ENCODE measurements at regions not wholly inside any gene's neighbourhood (a gene's known extent, or its start where the extent isn't known, plus 50 kb on each side); places are given as distances from the start of the nearest gene placed in this dataset.

- 47% methylated on average over 1 of the region's 1 CpG for WGBS (ENCODE audit: low lambda C conversion rate)
- Histone ChIP-seq H3K9me3 (no peaks in the 10 kb centered on the region), H3K36me3 (replicated peaks in 1 of 2; ENCODE audit: control insufficient read depth in 1 of 2, insufficient read depth in 2 of 2, low read length in 1 of 2) (no peaks in the 10 kb centered on the region), H2AFZ (ENCODE audit: low read depth) (no peak overlapping the region), H3F3A (replicated peaks; ENCODE audit: insufficient read depth) (no peaks in the 10 kb centered on the region), H3K9ac (no peak overlapping the region), H3K79me2 (ENCODE audit: insufficient read depth) (no peaks in the 10 kb centered on the region), H4K20me1 (ENCODE audit: insufficient read depth) (no peaks in the 10 kb centered on the region), H3K4me2 (no peak overlapping the region), H3K27ac (ENCODE audit: low read depth in 2 of 2, low read length in 1 of 2) (no peak overlapping the region), H3K9me2 (no peaks in the 10 kb centered on the region), H3K4me3 (ENCODE audit: low read depth in 2 of 2, low read length in 1 of 2) (no peak overlapping the region), H3K27me3 (ENCODE audit: insufficient read depth) (no peaks in the 10 kb centered on the region), H3K4me1 (ENCODE audit: control insufficient read depth in 1 of 2, insufficient read depth in 2 of 2, low read depth in 1 of 2, low read length in 1 of 2) (no peaks in the 10 kb centered on the region; a peak in 1 of 4 replicates)
- ChIA-PET POLR2A (no interaction called here), CTCF (no interaction called here)
- DNase-seq = no peak
- TF ChIP-seq RXRA (IDR thresholded peaks at IDR 0.05; ENCODE audit: borderline replicate concordance, low read depth) (no peak), POLR2AphosphoS5 (IDR thresholded peaks at IDR 0.05; ENCODE audit: low read depth, low read length) (no peak), EZH2phosphoT487 (IDR thresholded peaks at IDR 0.05; ENCODE audit: borderline replicate concordance, low read depth) (no peak), ELF1 (IDR thresholded peaks at IDR 0.05) (no peak), MEF2A (IDR thresholded peaks at IDR 0.05; ENCODE audit: borderline replicate concordance, low read depth) (no peak), EP300 (IDR thresholded peaks at IDR 0.05; ENCODE audit: borderline replicate concordance in 1 of 2, low read depth in 1 of 2, low read length in 1 of 2) (no peak), YY1 (IDR thresholded peaks at IDR 0.05; ENCODE audit: low read depth) (no peak), USF1 (IDR thresholded peaks at IDR 0.05; ENCODE audit: borderline replicate concordance, low read depth) (no peak), MXI1 (IDR thresholded peaks at IDR 0.05; ENCODE audit: low read depth, low read length) (no peak), GATA2 (CRISPR knock-in tag; IDR thresholded peaks at IDR 0.05) (no peak)
These were observed 864.1 kb downstream of the HACE1 start for GRCh38 chr6:103995571-103995970.

GRCh38 chr6:103983860-103984259, 875.9 kb downstream of the HACE1 start:
- H3K9me2 ChIP-seq = no peaks in the 10 kb centered on the region; the same call in 1 of the 2 replicates

More at GRCh38 chr6:103983860-103984259, 875.9 kb downstream of the HACE1 start:
- no peak overlapping the region for H3K4me3 ChIP-seq (ENCODE audit: low read depth in 2 of 2, low read length in 1 of 2)
- TF ChIP-seq JUND (IDR thresholded peaks at IDR 0.05) (no peak), RXRA (IDR thresholded peaks at IDR 0.05; ENCODE audit: borderline replicate concordance, low read depth) (no peak), FOSL2 (IDR thresholded peaks at IDR 0.05; ENCODE audit: borderline replicate concordance, low read depth) (peak; percentile 14; the same call in 1 of the 2 replicates), RFX5 (IDR thresholded peaks at IDR 0.05; ENCODE audit: low read length) (no peak), GATA2 (CRISPR knock-in tag; IDR thresholded peaks at IDR 0.05) (0 out of 2 replicates have a peak, but pooled peaks have one; percentile 1), NFIC (IDR thresholded peaks at IDR 0.05; ENCODE audit: borderline replicate concordance) (no peak), MXI1 (IDR thresholded peaks at IDR 0.05; ENCODE audit: low read depth, low read length) (no peak), GABPA (IDR thresholded peaks at IDR 0.05; ENCODE audit: low read depth) (no peak), ELF1 (IDR thresholded peaks at IDR 0.05) (no peak)
- H3K4me2 ChIP-seq = no peak overlapping the region
- peaks cover 8% of the 10 kb centered on the region for H3F3A ChIP-seq (replicated peaks; ENCODE audit: insufficient read depth)
- no peaks in the 10 kb centered on the region for H3K27me3 ChIP-seq (ENCODE audit: insufficient read depth)
- no peaks in the 10 kb centered on the region for H3K36me3 ChIP-seq (replicated peaks in 1 of 2; ENCODE audit: control insufficient read depth in 1 of 2, insufficient read depth in 2 of 2, low read length in 1 of 2)
- DNase-seq = no peak
- no peaks in the 10 kb centered on the region for H4K20me1 ChIP-seq (ENCODE audit: insufficient read depth)
- 23% methylated on average over 6 of the region's 6 CpGs for WGBS (ENCODE audit: low lambda C conversion rate)
- ChIA-PET CTCF (no interaction called here), POLR2A (no interaction called here)
- peaks cover 8 to 14% of the 10 kb centered on the region in 2 experiments; a peak in 3 of 4 replicates for H3K4me1 ChIP-seq (ENCODE audit: control insufficient read depth in 1 of 2, insufficient read depth in 2 of 2, low read depth in 1 of 2, low read length in 1 of 2)
- peak overlapping the region; percentile 44; the same call in 1 of the 2 replicates for H2AFZ ChIP-seq (ENCODE audit: low read depth)
- H3K79me2 ChIP-seq (ENCODE audit: insufficient read depth) = no peaks in the 10 kb centered on the region
- H3K9ac ChIP-seq = no peak overlapping the region
- peak overlapping the region; percentile 38 to 94 for H3K27ac ChIP-seq (ENCODE audit: low read depth in 2 of 2, low read length in 1 of 2)
- no peaks in the 10 kb centered on the region for H3K9me3 ChIP-seq
